Nucleus accumbens (tissue), 56 donors: ENCODE measurements at regions not wholly inside any gene's neighbourhood (a gene's known extent, or its start where the extent isn't known, plus 50 kb on each side); places are given as distances from the start of the nearest gene placed in this dataset.
"Not testable (repeated sequence)": the region's sequence is repeated elsewhere in the genome, so short reads cannot be mapped to it uniquely, and the experiment has no call there.

Experiments
- DNase-seq, 56 donors: peaks; one replicate each; lab custom pipeline; 2025; lab: John Stamatoyannopoulos, UW

- no peak for DNase-seq
Measured at GRCh38 chr13:55991666-55992065, 1149.1 kb upstream of the PRR20A start.

GRCh38 chr13:55992145-55992544, 1148.6 kb upstream of the PRR20A start:
- DNase-seq, result no peak

- DNase-seq, result no peak
Measured at GRCh38 chr13:55999709-56000108, 1141.0 kb upstream of the PRR20A start.

GRCh38 chr13:56009418-56009817, 1131.3 kb upstream of the PRR20A start:
- no peak for DNase-seq

GRCh38 chr13:56012644-56013043, 1128.1 kb upstream of the PRR20A start:
- no peak for DNase-seq

- DNase-seq, result no peak
Measured at GRCh38 chr13:56015919-56016318, 1124.8 kb upstream of the PRR20A start.

- no peak for DNase-seq
Measured at GRCh38 chr13:56019606-56020005, 1121.1 kb upstream of the PRR20A start.

GRCh38 chr13:56020425-56020824, 1120.3 kb upstream of the PRR20A start:
- no peak for DNase-seq

- DNase-seq, result no peak
Measured at GRCh38 chr13:56039992-56040391, 1100.7 kb upstream of the PRR20A start.

- DNase-seq, result no peak
Measured at GRCh38 chr13:56066321-56066720, 1074.4 kb upstream of the PRR20A start.

- DNase-seq, result no peak
Measured at GRCh38 chr13:56102641-56103040, 1038.1 kb upstream of the PRR20A start.

GRCh38 chr13:56110751-56111150, 1030.0 kb upstream of the PRR20A start:
- no peak for DNase-seq

GRCh38 chr13:56134524-56134923, 1006.2 kb upstream of the PRR20A start:
- no peak for DNase-seq

- no peak for DNase-seq
Measured at GRCh38 chr13:56166864-56167263, 973.9 kb upstream of the PRR20A start.

GRCh38 chr13:56168581-56168980, 972.1 kb upstream of the PRR20A start:
- no peak for DNase-seq

GRCh38 chr13:56173346-56173745, 967.4 kb upstream of the PRR20A start:
- DNase-seq, result no peak

GRCh38 chr13:56182598-56182997, 958.1 kb upstream of the PRR20A start:
- DNase-seq, result no peak

- no peak for DNase-seq
Measured at GRCh38 chr13:56187331-56187730, 953.4 kb upstream of the PRR20A start.

- DNase-seq, result not testable (repeated sequence)
Measured at GRCh38 chr13:56188582-56188981, 952.1 kb upstream of the PRR20A start.

GRCh38 chr13:56189439-56189838, 951.3 kb upstream of the PRR20A start:
- DNase-seq, result no peak

GRCh38 chr13:56189978-56190377, 950.7 kb upstream of the PRR20A start:
- no peak for DNase-seq

GRCh38 chr13:56198350-56198749, 942.4 kb upstream of the PRR20A start:
- DNase-seq, result no peak

GRCh38 chr13:56201834-56202233, 938.9 kb upstream of the PRR20A start:
- DNase-seq, result no peak

GRCh38 chr13:56216221-56216620, 924.5 kb upstream of the PRR20A start:
- DNase-seq, result no peak
